Trophoblast cell (in vitro differentiated cells and primary cell): ENCODE measurements at regions not wholly inside any gene's neighbourhood (a gene's known extent, or its start where the extent isn't known, plus 50 kb on each side); places are given as distances from the start of the nearest gene placed in this dataset.

Source experiments
- DNase-seq, 2 donors: peaks; one replicate each; pipeline ENCODE4 v3.0.0-alpha.2; 2016
- H2AFZ ChIP-seq: 2 replicates; pipeline ENCODE4 v1.6.1; 2013; ENCODE audit warnings: low read length, moderate library complexity, mild to moderate bottlenecking; ENCODE audit not compliant: insufficient read depth, poor library complexity
- H2AK5ac ChIP-seq: 2 replicates; pipeline ENCODE4 v1.6.1; 2013; ENCODE audit warnings: mild to moderate bottlenecking, low read length
- H2BK120ac ChIP-seq: 2 replicates; pipeline ENCODE4 v1.6.1; 2013; ENCODE audit warnings: low read length, mild to moderate bottlenecking, moderate library complexity; ENCODE audit not compliant: insufficient read depth, poor library complexity
- H2BK12ac ChIP-seq: 2 replicates; pipeline ENCODE4 v1.6.1; 2013; ENCODE audit warnings: mild to moderate bottlenecking, low read length, moderate library complexity
- H2BK5ac ChIP-seq: 2 replicates; pipeline ENCODE4 v1.6.1; 2013; ENCODE audit warnings: low read length, low read depth, moderate library complexity, mild to moderate bottlenecking; ENCODE audit not compliant: poor library complexity
- H3K14ac ChIP-seq: 2 replicates; pipeline ENCODE4 v1.6.1; 2013; ENCODE audit warnings: mild to moderate bottlenecking, low read length
- H3K18ac ChIP-seq: 2 replicates; pipeline ENCODE4 v1.6.1; 2013; ENCODE audit warnings: mild to moderate bottlenecking, low read length
- H3K23ac ChIP-seq: 2 replicates; pipeline ENCODE4 v1.6.1; 2013; ENCODE audit warnings: low read length
- H3K27ac ChIP-seq: 2 replicates; pipeline ENCODE4 v1.5.1; 2013; ENCODE audit warnings: low read depth, mild to moderate bottlenecking, inconsistent platforms, low read length, moderate library complexity
- H3K27me3 ChIP-seq: 2 replicates; pipeline ENCODE4 v1.6.1; 2013; ENCODE audit warnings: inconsistent platforms, mild to moderate bottlenecking, low read length, moderate library complexity; ENCODE audit not compliant: insufficient read depth
- H3K36me3 ChIP-seq, 2 experiments: 1 replicate in 1 of 2; 2 replicates in 1 of 2; pipeline ENCODE4 v1.6.1; 2013; ENCODE audit warnings: low read length in 2 of 2, mild to moderate bottlenecking in 2 of 2, moderate library complexity in 1 of 2; ENCODE audit not compliant: insufficient read depth in 2 of 2, control insufficient read depth in 1 of 2
- H3K4ac ChIP-seq: 2 replicates; pipeline ENCODE4 v1.6.1; 2013; ENCODE audit warnings: low read depth, mild to moderate bottlenecking, low read length, moderate library complexity
- H3K4me1 ChIP-seq, 2 experiments: 1 replicate in 1 of 2; 2 replicates in 1 of 2; pipeline ENCODE4 v1.6.1; 2013; ENCODE audit warnings: low read length in 2 of 2, mild to moderate bottlenecking in 2 of 2, moderate library complexity in 1 of 2; ENCODE audit not compliant: insufficient read depth in 2 of 2, control insufficient read depth in 1 of 2
- H3K4me2 ChIP-seq: 2 replicates; pipeline ENCODE4 v1.6.1; 2013; ENCODE audit warnings: inconsistent platforms, mild to moderate bottlenecking, low read length, moderate library complexity
- H3K4me3 ChIP-seq: 2 replicates; pipeline ENCODE4 v1.5.1; 2013; ENCODE audit warnings: mild to moderate bottlenecking, low read depth, low read length, inconsistent platforms
- H3K79me1 ChIP-seq: one replicate; pipeline ENCODE4 v1.6.1; 2013; ENCODE audit warnings: low read length
- H3K79me2 ChIP-seq: 2 replicates; pipeline ENCODE4 v1.6.1; 2013; ENCODE audit warnings: low read length, mild to moderate bottlenecking; ENCODE audit not compliant: control insufficient read depth, insufficient read depth, poor library complexity
- H3K9ac ChIP-seq: 2 replicates; pipeline ENCODE4 v1.6.1; 2013; ENCODE audit warnings: mild to moderate bottlenecking, low read length
- H3K9me3 ChIP-seq: 2 replicates; pipeline ENCODE4 v1.6.1; 2013; ENCODE audit warnings: low read depth, mild to moderate bottlenecking, control low read depth, inconsistent platforms, low read length; ENCODE audit not compliant: insufficient read depth
- H4K12ac ChIP-seq: 2 replicates; pipeline ENCODE4 v1.6.1; 2013; ENCODE audit warnings: low read depth, mild to moderate bottlenecking, low read length, moderate library complexity
- H4K8ac ChIP-seq: 2 replicates; pipeline ENCODE4 v1.6.1; 2013; ENCODE audit warnings: low read depth, mild to moderate bottlenecking, low read length, moderate library complexity
- H4K91ac ChIP-seq: one replicate; pipeline ENCODE4 v1.6.1; 2013; ENCODE audit warnings: low read depth, mild to moderate bottlenecking, low read length, moderate library complexity
- WGBS: extraction: QIAGEN DNeasy Blood & Tissue Kit; methylation state at CpG from one replicate; pipeline ENCODE4 v1.1.7; 2013; ENCODE audit warnings: missing lambda C conversion rate; ENCODE audit not compliant: insufficient read length, insufficient coverage; ENCODE audit errors: extremely low coverage; 5-methylcytosine and 5-hydroxymethylcytosine counted together

DNA sequence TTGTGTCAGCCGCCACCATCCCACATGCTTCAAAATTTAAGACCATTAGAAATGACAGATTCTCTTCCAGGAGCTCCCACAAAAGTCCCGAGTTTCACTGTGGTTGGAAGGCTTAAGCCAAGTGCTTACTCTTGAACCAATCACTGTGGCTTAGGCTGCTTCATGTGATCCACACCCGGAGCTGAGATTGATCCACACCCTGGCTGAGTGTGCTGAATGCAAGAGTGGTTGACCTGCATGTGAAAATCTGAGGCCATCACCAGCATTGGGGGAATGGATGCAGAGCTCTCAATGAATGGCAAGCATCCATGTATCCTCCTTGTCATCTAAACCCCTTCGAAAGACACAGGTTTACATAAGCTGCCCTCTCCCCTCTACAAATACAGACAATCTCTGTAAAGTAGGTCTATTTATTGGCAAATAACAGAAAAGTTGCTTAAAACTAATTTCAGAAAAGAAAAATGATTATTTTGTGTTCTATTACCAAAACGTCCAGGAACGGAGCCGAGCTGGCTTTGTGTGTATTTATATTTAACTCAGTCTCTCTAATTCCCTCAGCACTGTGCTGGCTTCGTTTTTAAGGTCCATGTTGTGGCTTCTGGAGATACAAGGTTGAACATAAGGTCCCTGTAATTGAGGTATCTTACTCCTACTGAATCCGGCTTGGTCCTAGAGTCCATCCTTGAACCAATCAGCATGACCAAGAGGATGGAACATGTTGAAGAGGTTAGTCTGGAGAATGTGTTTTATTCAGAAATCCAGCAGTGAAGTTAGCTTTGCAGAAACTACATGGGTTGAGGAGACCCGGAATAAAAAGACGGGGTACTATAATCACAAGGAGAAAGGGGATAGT, 332.4 kb downstream of the LIG4 start:
- H4K91ac ChIP-seq = no peak overlapping the region
- peaks cover under 1% of the 10 kb centered on the region for H3K9me3 ChIP-seq
- no peak overlapping the region for H3K27ac ChIP-seq
- no peak overlapping the region for H2BK12ac ChIP-seq
- H3K18ac ChIP-seq = no peak overlapping the region
- no peaks in the 10 kb centered on the region for H3K79me1 ChIP-seq
- no peak overlapping the region for H3K23ac ChIP-seq
- H3K36me3 ChIP-seq = no peaks in the 10 kb centered on the region
- H3K4me3 ChIP-seq = no peak overlapping the region
- H3K4ac ChIP-seq = no peak overlapping the region
- WGBS = no CpG with 5 or more reads among the region's 11 CpGs
- no peaks in the 10 kb centered on the region for H3K79me2 ChIP-seq
- no peak overlapping the region for H3K9ac ChIP-seq
- DNase-seq = no peak
- H4K8ac ChIP-seq = no peak overlapping the region
- H3K14ac ChIP-seq = no peak overlapping the region
- H2AK5ac ChIP-seq = no peak overlapping the region
- H4K12ac ChIP-seq = no peak overlapping the region
- H2BK120ac ChIP-seq = no peak overlapping the region
- no peaks in the 10 kb centered on the region for H3K4me1 ChIP-seq
- H3K27me3 ChIP-seq = no peaks in the 10 kb centered on the region
- H2BK5ac ChIP-seq = no peak overlapping the region
- H2AFZ ChIP-seq = no peak overlapping the region
- no peak overlapping the region for H3K4me2 ChIP-seq

DNA sequence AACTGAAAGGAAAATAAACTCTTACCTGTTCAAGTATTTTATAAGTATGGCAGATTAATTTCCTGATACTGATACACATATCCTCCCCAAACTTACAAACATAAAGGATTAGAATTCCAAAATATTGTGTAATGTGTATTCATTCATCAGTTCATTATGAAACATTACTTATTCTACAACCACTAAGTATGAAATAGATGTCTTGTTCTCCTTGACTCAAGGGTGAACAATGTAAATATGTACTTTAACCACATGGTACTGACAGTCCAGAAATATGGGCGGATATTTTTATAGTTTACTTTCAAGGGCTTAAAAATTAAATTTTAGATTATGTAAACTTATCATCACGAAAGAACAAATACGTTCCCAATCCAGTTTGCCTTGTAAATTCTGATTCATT, 334.0 kb downstream of the LIG4 start:
- no peak overlapping the region for H4K8ac ChIP-seq
- no peak for DNase-seq
- no peak overlapping the region for H3K27ac ChIP-seq

DNA sequence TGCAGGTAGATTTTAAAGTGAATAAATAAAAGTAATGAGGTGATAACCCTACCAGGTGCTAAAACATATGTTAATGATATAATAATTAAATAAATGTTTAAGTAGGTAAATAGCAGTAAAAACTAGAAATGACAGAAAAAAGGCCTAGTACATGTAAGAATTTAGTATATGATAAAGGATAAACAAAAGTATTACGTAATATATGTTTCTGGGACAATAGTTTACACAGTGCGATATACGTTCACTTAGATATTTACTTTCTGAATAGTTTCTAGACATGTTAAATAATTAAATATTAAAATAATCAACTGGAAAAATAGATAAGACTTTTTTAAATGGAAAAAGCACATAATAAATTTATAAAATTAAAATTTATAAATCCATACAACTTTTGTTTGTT, 340.9 kb downstream of the LIG4 start:
- H3K18ac ChIP-seq = no peak overlapping the region
- H3K9me3 ChIP-seq = no peaks in the 10 kb centered on the region
- no peak overlapping the region for H4K12ac ChIP-seq
- H3K14ac ChIP-seq = no peak overlapping the region
- no peaks in the 10 kb centered on the region for H3K4me1 ChIP-seq
- no peaks in the 10 kb centered on the region for H3K27me3 ChIP-seq
- H3K4me2 ChIP-seq = no peak overlapping the region
- no peak overlapping the region for H2AK5ac ChIP-seq
- no peak overlapping the region for H3K9ac ChIP-seq
- H3K4ac ChIP-seq = no peak overlapping the region
- H3K27ac ChIP-seq = no peak overlapping the region
- no peaks in the 10 kb centered on the region for H3K36me3 ChIP-seq
- no peaks in the 10 kb centered on the region for H3K79me1 ChIP-seq
- H4K91ac ChIP-seq = no peak overlapping the region
- no peak for DNase-seq
- H3K79me2 ChIP-seq = no peaks in the 10 kb centered on the region
- no peak overlapping the region for H2BK12ac ChIP-seq
- H2BK5ac ChIP-seq = no peak overlapping the region
- WGBS = no CpG with 5 or more reads among the region's 3 CpGs
- H3K23ac ChIP-seq = no peak overlapping the region
- no peak overlapping the region for H3K4me3 ChIP-seq
- H2AFZ ChIP-seq = no peak overlapping the region
- no peak overlapping the region for H4K8ac ChIP-seq
- H2BK120ac ChIP-seq = no peak overlapping the region

More for the DNA sequence above, 334.0 kb downstream of the LIG4 start:
- Histone ChIP-seq H3K36me3 (no peaks in the 10 kb centered on the region), H3K79me2 (no peaks in the 10 kb centered on the region), H2BK12ac (no peak overlapping the region), H2BK120ac (no peak overlapping the region), H3K9ac (no peak overlapping the region), H3K9me3 (no peaks in the 10 kb centered on the region), H2AFZ (no peak overlapping the region), H3K27me3 (no peaks in the 10 kb centered on the region), H3K4me1 (no peaks in the 10 kb centered on the region), H3K4me2 (no peak overlapping the region), H3K18ac (no peak overlapping the region), H3K14ac (no peak overlapping the region), H3K23ac (no peak overlapping the region), H3K79me1 (no peaks in the 10 kb centered on the region), H3K4me3 (no peak overlapping the region), H2AK5ac (no peak overlapping the region), H2BK5ac (no peak overlapping the region), H4K91ac (no peak overlapping the region), H3K4ac (no peak overlapping the region), H4K12ac (no peak overlapping the region)
- no CpG with 5 or more reads among the region's 3 CpGs for WGBS

DNA sequence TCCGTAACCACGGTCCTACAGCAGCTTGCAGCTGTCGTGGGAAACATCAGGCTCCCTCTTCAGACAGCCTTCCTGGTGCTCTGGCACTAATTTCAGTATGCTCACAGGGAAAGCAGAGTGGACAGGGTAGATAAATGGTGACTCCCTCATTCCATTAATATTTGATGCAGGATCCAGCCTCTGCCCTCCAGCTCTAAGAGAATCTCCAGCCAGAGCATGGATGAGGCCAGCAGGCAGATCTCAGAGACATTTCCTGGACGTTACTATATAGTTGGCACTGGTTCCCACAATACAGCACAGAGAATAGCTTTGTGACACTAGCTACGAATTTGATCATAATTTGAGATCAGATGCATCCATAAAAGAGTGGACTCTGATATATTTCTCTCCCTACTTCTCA, 341.4 kb downstream of the LIG4 start:
- Histone ChIP-seq H3K4me1 (no peaks in the 10 kb centered on the region), H4K12ac (no peak overlapping the region), H2BK12ac (no peak overlapping the region), H3K23ac (no peak overlapping the region), H3K4ac (no peak overlapping the region), H4K91ac (no peak overlapping the region), H2AFZ (no peak overlapping the region), H2AK5ac (no peak overlapping the region), H3K18ac (no peak overlapping the region), H3K79me1 (no peaks in the 10 kb centered on the region), H2BK5ac (no peak overlapping the region), H2BK120ac (no peak overlapping the region), H3K27ac (no peak overlapping the region), H3K36me3 (no peaks in the 10 kb centered on the region), H3K14ac (no peak overlapping the region), H3K27me3 (no peaks in the 10 kb centered on the region), H3K4me3 (no peak overlapping the region), H3K4me2 (no peak overlapping the region), H4K8ac (no peak overlapping the region), H3K79me2 (no peaks in the 10 kb centered on the region), H3K9ac (no peak overlapping the region), H3K9me3 (no peaks in the 10 kb centered on the region)
- no CpG with 5 or more reads among the region's 5 CpGs for WGBS
- DNase-seq = no peak
